ENCODE measurements at regions not wholly inside any gene's neighbourhood (a gene's known extent, or its start where the extent isn't known, plus 50 kb on each side); places are given as distances from the start of the nearest gene placed in this dataset.

GRCh38 chr2:129191530-129191929 lies 787.9 kb upstream of the RAB6C start:
- Histone ChIP-seq H3K36me3 (ENCODE audit: control insufficient read depth in 2 of 2, extremely low read depth in 1 of 2, insufficient read depth in 2 of 2, low read length in 2 of 2) (no peaks in the 10 kb centered on the region), H3K4me3 (replicated peaks in 1 of 3; ENCODE audit: insufficient read depth in 1 of 3, low read depth in 1 of 3, low read length in 3 of 3) (no peak overlapping the region), H3K79me2 (ENCODE audit: control insufficient read depth, insufficient read depth, low read length) (no peaks in the 10 kb centered on the region), H3K9ac (replicated peaks; ENCODE audit: extremely low read depth, insufficient read depth, low read length) (no peak overlapping the region), H2AFZ (ENCODE audit: low read depth, low read length) (no peak overlapping the region), H3K9me3 (replicated peaks; ENCODE audit: control insufficient read depth, insufficient read depth, low read length) (peaks cover 2% of the 10 kb centered on the region), H3K4me2 (ENCODE audit: insufficient read depth, low read length) (no peak overlapping the region), H3K9me1 (replicated peaks; ENCODE audit: control insufficient read depth, extremely low read depth, insufficient read depth, low read length) (no peaks in the 10 kb centered on the region), H3K27ac (ENCODE audit: insufficient read depth, low read depth, low read length) (no peak overlapping the region), H4K20me1 (replicated peaks; ENCODE audit: control insufficient read depth, extremely low read depth, insufficient read depth, low read length) (no peaks in the 10 kb centered on the region), H3K27me3 (ENCODE audit: control insufficient read depth in 2 of 2, insufficient read depth in 2 of 2, low read length in 2 of 2) (no peaks in the 10 kb centered on the region), H3K4me1 (ENCODE audit: control insufficient read depth, extremely low read depth, insufficient read depth, low read length) (no peaks in the 10 kb centered on the region)
- no TSS peak for BruUV-seq (replicated peaks)
- FAIRE-seq (no peak), DNase-seq (ENCODE audit: low read depth, low spot score) (no peak)
- dilution Hi-C loops (cut with MboI; ENCODE audit: extremely low pct_ligation_motif_present, low sequenced_read_pairs): no loop called here
- ChIA-PET CTCF (no interaction called here), POLR2A (no interaction called here)
- TF ChIP-seq JUN (IDR thresholded peaks at IDR 0.05; ENCODE audit: borderline replicate concordance, insufficient read depth, insufficient read length, low read depth): no peak
- intact Hi-C loops (cut with micrococcal nuclease): no loop called here

DNA sequence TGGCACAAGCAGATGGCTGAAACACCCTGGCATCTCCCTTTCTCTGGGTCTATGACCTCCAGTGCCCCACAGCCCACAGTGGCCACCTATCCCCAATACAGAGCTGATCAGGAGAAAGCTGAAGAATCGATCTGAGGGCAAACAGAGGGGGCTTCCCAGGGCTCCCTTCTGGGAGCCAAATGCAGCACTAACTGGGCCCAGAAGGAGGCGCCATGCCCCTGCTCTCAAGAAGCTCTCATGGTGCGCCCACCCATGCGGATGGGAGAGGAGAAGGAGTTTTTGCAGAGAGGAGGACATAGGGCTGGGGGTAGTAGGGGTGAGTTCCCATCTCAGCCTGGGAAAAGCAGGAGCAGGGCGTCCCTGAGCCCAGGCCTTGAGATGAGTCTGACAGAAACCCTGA lies 787.3 kb upstream of the RAB6C start:
- ChIA-PET CTCF (no interaction called here), POLR2A (no interaction called here)
- no peaks in the 10 kb centered on the region for H3K27me3 ChIP-seq (ENCODE audit: control insufficient read depth in 2 of 2, insufficient read depth in 2 of 2, low read length in 2 of 2)

More for the DNA sequence above, 787.3 kb upstream of the RAB6C start:
- no peak overlapping the region for H3K9ac ChIP-seq (replicated peaks; ENCODE audit: extremely low read depth, insufficient read depth, low read length)
- no peak for TF ChIP-seq POLR2A (IDR thresholded peaks at IDR 0.05; ENCODE audit: low read depth, low read length)
- TF ChIP-seq CTCF (IDR thresholded peaks at IDR 0.05; ENCODE audit: extremely low read depth in 1 of 2, insufficient read depth in 1 of 2, low read depth in 1 of 2, low read length in 2 of 2): no peak
- TF ChIP-seq, protein P1, sequence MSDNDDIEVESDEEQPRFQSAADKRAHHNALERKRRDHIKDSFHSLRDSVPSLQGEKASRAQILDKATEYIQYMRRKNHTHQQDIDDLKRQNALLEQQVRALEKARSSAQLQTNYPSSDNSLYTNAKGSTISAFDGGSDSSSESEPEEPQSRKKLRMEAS (IDR thresholded peaks at IDR 0.05; ENCODE audit: insufficient read depth, insufficient read length): no peak
- no peak for TF ChIP-seq EZH2 (IDR thresholded peaks at IDR 0.05; ENCODE audit: borderline replicate concordance, low read depth, low read length, severe bottlenecking)
- no peak for TF ChIP-seq MYC (IDR thresholded peaks at IDR 0.05; ENCODE audit: low read depth, low read length)
- TF ChIP-seq GATA2 (IDR thresholded peaks at IDR 0.05; ENCODE audit: insufficient read depth, insufficient read length, low read depth, low read length): no peak
- no peak for TF ChIP-seq POLR2AphosphoS5 (IDR thresholded peaks at IDR 0.05; ENCODE audit: insufficient read depth, low read depth, low read length)
- no peak for TF ChIP-seq FOS (IDR thresholded peaks at IDR 0.05; ENCODE audit: borderline replicate concordance, insufficient read depth, low read length)
- no peaks in the 10 kb centered on the region for H3K36me3 ChIP-seq (ENCODE audit: control insufficient read depth in 2 of 2, extremely low read depth in 1 of 2, insufficient read depth in 2 of 2, low read length in 2 of 2)
- H4K20me1 ChIP-seq (replicated peaks; ENCODE audit: control insufficient read depth, extremely low read depth, insufficient read depth, low read length): no peaks in the 10 kb centered on the region
- dilution Hi-C loops (cut with MboI; ENCODE audit: extremely low pct_ligation_motif_present, low sequenced_read_pairs): no loop called here
- no peak overlapping the region for H3K27ac ChIP-seq (ENCODE audit: insufficient read depth, low read depth, low read length)
- peaks cover 2% of the 10 kb centered on the region for H3K9me3 ChIP-seq (replicated peaks; ENCODE audit: control insufficient read depth, insufficient read depth, low read length)
- H3K9me1 ChIP-seq (replicated peaks; ENCODE audit: control insufficient read depth, extremely low read depth, insufficient read depth, low read length): no peaks in the 10 kb centered on the region
- intact Hi-C loops (cut with micrococcal nuclease): no loop called here
- DNase-seq (ENCODE audit: low read depth, low spot score): no peak
- H3K4me3 ChIP-seq (replicated peaks in 1 of 3; ENCODE audit: insufficient read depth in 1 of 3, low read depth in 1 of 3, low read length in 3 of 3): no peak overlapping the region
- H3K79me2 ChIP-seq (ENCODE audit: control insufficient read depth, insufficient read depth, low read length): no peaks in the 10 kb centered on the region
- H3K4me2 ChIP-seq (ENCODE audit: insufficient read depth, low read length): no peak overlapping the region
- H3K4me1 ChIP-seq (ENCODE audit: control insufficient read depth, extremely low read depth, insufficient read depth, low read length): no peaks in the 10 kb centered on the region
- FAIRE-seq: no peak
- no TSS peak for BruUV-seq (replicated peaks)
- no peak overlapping the region for H2AFZ ChIP-seq (ENCODE audit: low read depth, low read length)
